A673 (cell line): ENCODE measurements at regions not wholly inside any gene's neighbourhood (a gene's known extent, or its start where the extent isn't known, plus 50 kb on each side); places are given as distances from the start of the nearest gene placed in this dataset.

ENCODE experiments used
- CTCF ChIP-seq: fragments of 300-800, 200-600 bp; sonication (generic); conservative IDR thresholded peaks from 2 replicates; pipeline ENCODE4 v1.5.1; 2017; ENCODE audit warnings: low read depth, mild to moderate bottlenecking, antibody characterized with exemption, low read length, moderate library complexity, mixed read lengths
- EZH2 ChIP-seq: fragments of 200-600 bp; sonication (generic); IDR thresholded peaks from 2 replicates; pipeline ENCODE4 v1.6.1; 2017; ENCODE audit warnings: borderline replicate concordance, low read depth, mild to moderate bottlenecking, mixed read lengths, antibody characterized with exemption, low read length; ENCODE audit not compliant: poor library complexity, severe bottlenecking

DNA sequence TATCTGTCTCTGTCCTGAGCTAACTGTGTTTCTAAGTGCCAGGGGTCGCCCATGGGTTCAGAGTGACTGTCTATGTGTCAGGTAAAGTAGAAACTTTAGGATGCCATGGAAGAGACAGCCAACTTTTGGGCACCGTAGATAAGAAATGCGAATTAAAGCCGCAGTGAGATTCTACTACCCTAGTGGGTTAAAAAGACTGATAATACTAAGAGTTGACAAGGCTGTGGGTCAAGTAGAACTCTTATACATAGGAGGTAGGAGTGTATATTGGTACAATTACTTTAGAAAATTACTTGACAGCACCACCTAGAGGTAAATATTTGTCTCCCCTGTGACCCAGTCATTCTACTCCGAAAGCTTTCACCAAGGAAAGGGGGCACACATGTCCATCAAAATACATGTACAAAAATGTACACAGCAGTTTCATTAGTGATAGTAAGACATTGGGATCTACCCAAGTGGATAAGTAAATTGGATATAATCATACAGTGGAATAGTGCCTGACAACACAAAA is 371.3 kb downstream of the SLC4A3 start:
- 0 out of 2 replicates have a peak, but pooled peaks have one; percentile 26 for TF ChIP-seq CTCF
- TF ChIP-seq EZH2 = no peak
